ENCODE measurements at regions not wholly inside any gene's neighbourhood (a gene's known extent, or its start where the extent isn't known, plus 50 kb on each side); places are given as distances from the start of the nearest gene placed in this dataset.
"Not testable (repeated sequence)": the region's sequence is repeated elsewhere in the genome, so short reads cannot be mapped to it uniquely, and the experiment has no call there.

GRCh38 chr11:81772166-81772565, 961.5 kb downstream of the FAM181B start:
- H3K9ac ChIP-seq: no peak overlapping the region
- H3K4me1 Mint-ChIP-seq: peaks cover 14% of the 10 kb centered on the region
- peak overlapping the region; percentile 17 for H3K4me2 ChIP-seq
- H3K27me3 ChIP-seq: no peaks in the 10 kb centered on the region
- no peak overlapping the region for H3K27ac ChIP-seq
- no peak overlapping the region for H3K4me3 Mint-ChIP-seq
- peak overlapping the region; percentile 87 for H2AFZ ChIP-seq (replicated peaks)
- no peak for TF ChIP-seq EZH2 (IDR thresholded peaks at IDR 0.05)
- no peak for TF ChIP-seq EZH2phosphoT487 (IDR thresholded peaks at IDR 0.05)
- TF ChIP-seq, protein P1, sequence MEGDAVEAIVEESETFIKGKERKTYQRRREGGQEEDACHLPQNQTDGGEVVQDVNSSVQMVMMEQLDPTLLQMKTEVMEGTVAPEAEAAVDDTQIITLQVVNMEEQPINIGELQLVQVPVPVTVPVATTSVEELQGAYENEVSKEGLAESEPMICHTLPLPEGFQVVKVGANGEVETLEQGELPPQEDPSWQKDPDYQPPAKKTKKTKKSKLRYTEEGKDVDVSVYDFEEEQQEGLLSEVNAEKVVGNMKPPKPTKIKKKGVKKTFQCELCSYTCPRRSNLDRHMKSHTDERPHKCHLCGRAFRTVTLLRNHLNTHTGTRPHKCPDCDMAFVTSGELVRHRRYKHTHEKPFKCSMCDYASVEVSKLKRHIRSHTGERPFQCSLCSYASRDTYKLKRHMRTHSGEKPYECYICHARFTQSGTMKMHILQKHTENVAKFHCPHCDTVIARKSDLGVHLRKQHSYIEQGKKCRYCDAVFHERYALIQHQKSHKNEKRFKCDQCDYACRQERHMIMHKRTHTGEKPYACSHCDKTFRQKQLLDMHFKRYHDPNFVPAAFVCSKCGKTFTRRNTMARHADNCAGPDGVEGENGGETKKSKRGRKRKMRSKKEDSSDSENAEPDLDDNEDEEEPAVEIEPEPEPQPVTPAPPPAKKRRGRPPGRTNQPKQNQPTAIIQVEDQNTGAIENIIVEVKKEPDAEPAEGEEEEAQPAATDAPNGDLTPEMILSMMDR (IDR thresholded peaks at IDR 0.05): no peak
- H4K20me1 ChIP-seq (ENCODE audit: low read depth): no peaks in the 10 kb centered on the region
- H3K27me3 Mint-ChIP-seq (ENCODE audit: insufficient read depth, low read depth): no peaks in the 10 kb centered on the region
- peak; percentile 45 for DNase-seq (ENCODE audit: low spot score)
- no peaks in the 10 kb centered on the region for H3K36me3 Mint-ChIP-seq
- H3K9me3 Mint-ChIP-seq: no peaks in the 10 kb centered on the region
- peaks cover 24% of the 10 kb centered on the region for H3K4me1 ChIP-seq
- H3K4me3 ChIP-seq: no peak overlapping the region
- H3F3A ChIP-seq (ENCODE audit: low read depth): peaks cover 3% of the 10 kb centered on the region
- H3K9me3 ChIP-seq (ENCODE audit: low read depth): no peaks in the 10 kb centered on the region
- H3K79me2 ChIP-seq (ENCODE audit: low read depth): no peaks in the 10 kb centered on the region
- no peaks in the 10 kb centered on the region for H3K36me3 ChIP-seq
- H3K27ac Mint-ChIP-seq: no peak overlapping the region

GRCh38 chr11:81769906-81770305, 963.8 kb downstream of the FAM181B start:
- not testable (repeated sequence) for H4K20me1 ChIP-seq (ENCODE audit: low read depth); H3K9me3 Mint-ChIP-seq; H3K36me3 Mint-ChIP-seq; H3K4me3 ChIP-seq; H3K36me3 ChIP-seq; H3K27me3 Mint-ChIP-seq (ENCODE audit: insufficient read depth, low read depth); H3K27ac ChIP-seq; H3K79me2 ChIP-seq (ENCODE audit: low read depth); H3F3A ChIP-seq (ENCODE audit: low read depth); H3K4me2 ChIP-seq; H3K9me3 ChIP-seq (ENCODE audit: low read depth); DNase-seq (ENCODE audit: low spot score); H3K4me3 Mint-ChIP-seq; H2AFZ ChIP-seq (replicated peaks); H3K27ac Mint-ChIP-seq; H3K27me3 ChIP-seq; H3K9ac ChIP-seq
- H3K4me1 ChIP-seq: peaks cover 24% of the 10 kb centered on the region
- peaks cover 14% of the 10 kb centered on the region for H3K4me1 Mint-ChIP-seq

DNA sequence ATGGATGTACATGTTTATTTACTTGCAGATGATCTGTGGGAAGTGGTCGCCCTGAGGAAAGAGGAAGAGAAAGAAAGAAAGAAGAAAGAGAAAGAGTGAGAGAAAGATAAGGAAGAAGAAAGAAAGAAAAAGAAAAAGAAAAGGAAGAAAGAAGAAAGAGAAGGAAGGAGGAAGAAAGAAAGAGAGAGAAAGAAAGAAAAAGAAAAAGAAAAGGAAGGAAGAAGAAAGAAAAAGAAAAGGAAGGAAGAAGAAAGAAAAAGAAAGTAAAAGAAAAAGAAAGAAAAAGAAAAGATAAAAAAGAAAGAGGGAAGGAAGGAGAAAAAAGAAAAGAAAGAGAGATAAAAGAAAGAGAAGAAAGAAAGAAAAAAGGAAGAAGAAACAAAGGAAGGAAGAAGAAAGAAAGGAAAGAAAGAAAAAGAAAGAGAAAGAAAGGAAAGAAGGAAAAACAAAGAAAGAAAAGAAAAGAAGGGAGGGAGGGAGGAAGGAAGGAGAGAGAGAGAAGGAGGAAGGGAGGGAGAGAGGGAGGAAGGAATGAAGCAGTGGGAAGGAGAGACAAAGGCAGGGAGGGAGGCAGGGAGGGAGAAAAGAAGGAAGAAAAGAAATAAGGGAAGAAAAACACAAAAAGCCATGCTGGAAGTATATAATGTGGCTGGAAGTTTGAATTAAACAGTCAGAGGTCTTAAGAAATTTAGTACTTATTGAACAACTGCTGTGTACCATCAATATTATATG, 976.6 kb downstream of the FAM181B start:
- no peak overlapping the region for H3K4me3 Mint-ChIP-seq
- no peak overlapping the region for H3K27ac Mint-ChIP-seq
- H3K4me1 Mint-ChIP-seq: no peaks in the 10 kb centered on the region
- TF ChIP-seq EZH2 (IDR thresholded peaks at IDR 0.05) (no peak), EZH2phosphoT487 (IDR thresholded peaks at IDR 0.05) (no peak)
- TF ChIP-seq, protein P1 (IDR thresholded peaks at IDR 0.05): no peak
- H3K4me2 ChIP-seq: no peak overlapping the region
- no peaks in the 10 kb centered on the region for H3K79me2 ChIP-seq (ENCODE audit: low read depth)
- H3K36me3 ChIP-seq: no peaks in the 10 kb centered on the region
- H3K4me1 ChIP-seq: no peaks in the 10 kb centered on the region
- DNase-seq (ENCODE audit: low spot score): no peak
- H4K20me1 ChIP-seq (ENCODE audit: low read depth): no peaks in the 10 kb centered on the region
- H3K27me3 Mint-ChIP-seq (ENCODE audit: insufficient read depth, low read depth): no peaks in the 10 kb centered on the region
- no peak overlapping the region for H3K9ac ChIP-seq
- H3K9me3 ChIP-seq (ENCODE audit: low read depth): no peaks in the 10 kb centered on the region
- no peaks in the 10 kb centered on the region for H3K9me3 Mint-ChIP-seq
- H2AFZ ChIP-seq (replicated peaks): no peak overlapping the region
- no peak overlapping the region for H3K4me3 ChIP-seq
- no peaks in the 10 kb centered on the region for H3F3A ChIP-seq (ENCODE audit: low read depth)
- no peaks in the 10 kb centered on the region for H3K27me3 ChIP-seq
- no peaks in the 10 kb centered on the region for H3K36me3 Mint-ChIP-seq
- H3K27ac ChIP-seq: no peak overlapping the region

DNA sequence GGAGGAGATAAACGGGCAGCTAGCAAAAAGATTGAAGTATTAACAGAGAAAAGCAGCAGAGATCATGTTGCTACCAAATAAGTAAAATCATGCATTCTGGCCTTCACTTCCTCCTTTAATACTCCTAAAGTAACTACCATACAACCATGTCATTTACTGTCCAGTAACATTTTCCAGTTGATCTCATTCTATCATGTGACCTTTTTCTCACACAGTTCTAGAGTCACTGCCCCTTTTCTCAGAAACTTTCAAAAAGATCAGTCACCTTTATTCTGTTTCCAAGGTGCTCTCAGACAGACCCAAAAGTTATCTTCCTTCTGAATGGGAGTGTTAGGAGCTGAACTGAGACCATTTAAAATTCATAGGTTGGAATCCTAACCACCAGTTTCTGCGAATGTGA, 984.4 kb downstream of the FAM181B start:
- Mint-ChIP-seq H3K27ac (no peak overlapping the region), H3K27me3 (ENCODE audit: insufficient read depth, low read depth) (no peaks in the 10 kb centered on the region), H3K4me1 (peaks cover 5% of the 10 kb centered on the region), H3K36me3 (no peaks in the 10 kb centered on the region), H3K9me3 (no peaks in the 10 kb centered on the region), H3K4me3 (no peak overlapping the region)
- Histone ChIP-seq H3K79me2 (ENCODE audit: low read depth) (no peaks in the 10 kb centered on the region), H3K4me1 (no peaks in the 10 kb centered on the region), H3K36me3 (no peaks in the 10 kb centered on the region), H3K9ac (no peak overlapping the region), H3K27me3 (no peaks in the 10 kb centered on the region), H3K27ac (no peak overlapping the region), H4K20me1 (ENCODE audit: low read depth) (no peaks in the 10 kb centered on the region), H3F3A (ENCODE audit: low read depth) (no peaks in the 10 kb centered on the region), H3K9me3 (ENCODE audit: low read depth) (no peaks in the 10 kb centered on the region), H3K4me2 (no peak overlapping the region), H2AFZ (replicated peaks) (no peak overlapping the region), H3K4me3 (no peak overlapping the region)
- TF ChIP-seq EZH2 (IDR thresholded peaks at IDR 0.05) (no peak), EZH2phosphoT487 (IDR thresholded peaks at IDR 0.05) (no peak)
- TF ChIP-seq, protein P1 (IDR thresholded peaks at IDR 0.05): no peak
- no peak for DNase-seq (ENCODE audit: low spot score)

Measured in neural progenitor cell (in vitro differentiated cells).